ENCODE measurements at regions not wholly inside any gene's neighbourhood (a gene's known extent, or its start where the extent isn't known, plus 50 kb on each side); places are given as distances from the start of the nearest gene placed in this dataset.

DNA sequence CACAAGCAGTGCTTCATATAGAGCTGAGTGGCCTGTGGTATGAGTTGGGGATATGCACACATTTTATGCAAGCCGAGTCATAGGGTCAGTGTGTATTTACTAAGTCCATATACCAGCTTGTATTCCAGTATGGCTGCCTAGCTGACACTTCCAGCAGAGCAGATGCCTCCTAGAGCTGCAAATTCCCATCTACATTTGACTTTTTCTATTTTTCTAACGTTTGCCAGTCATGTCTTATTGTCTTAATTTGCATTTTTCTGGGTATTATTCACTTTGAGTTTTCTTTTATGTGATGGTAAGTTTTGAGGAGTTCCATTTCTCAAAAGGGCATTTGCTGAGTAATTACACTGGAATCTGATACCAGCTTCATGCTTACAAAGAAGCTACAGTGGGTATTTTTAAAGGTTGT is 334.5 kb upstream of the CDH2 start:
- TF ChIP-seq RFX5 (IDR thresholded peaks at IDR 0.05; ENCODE audit: low read depth, low read length) (no peak), POLR2AphosphoS5 (IDR thresholded peaks at IDR 0.05; ENCODE audit: low read length) (no peak)
- TF ChIP-seq, protein P1, sequence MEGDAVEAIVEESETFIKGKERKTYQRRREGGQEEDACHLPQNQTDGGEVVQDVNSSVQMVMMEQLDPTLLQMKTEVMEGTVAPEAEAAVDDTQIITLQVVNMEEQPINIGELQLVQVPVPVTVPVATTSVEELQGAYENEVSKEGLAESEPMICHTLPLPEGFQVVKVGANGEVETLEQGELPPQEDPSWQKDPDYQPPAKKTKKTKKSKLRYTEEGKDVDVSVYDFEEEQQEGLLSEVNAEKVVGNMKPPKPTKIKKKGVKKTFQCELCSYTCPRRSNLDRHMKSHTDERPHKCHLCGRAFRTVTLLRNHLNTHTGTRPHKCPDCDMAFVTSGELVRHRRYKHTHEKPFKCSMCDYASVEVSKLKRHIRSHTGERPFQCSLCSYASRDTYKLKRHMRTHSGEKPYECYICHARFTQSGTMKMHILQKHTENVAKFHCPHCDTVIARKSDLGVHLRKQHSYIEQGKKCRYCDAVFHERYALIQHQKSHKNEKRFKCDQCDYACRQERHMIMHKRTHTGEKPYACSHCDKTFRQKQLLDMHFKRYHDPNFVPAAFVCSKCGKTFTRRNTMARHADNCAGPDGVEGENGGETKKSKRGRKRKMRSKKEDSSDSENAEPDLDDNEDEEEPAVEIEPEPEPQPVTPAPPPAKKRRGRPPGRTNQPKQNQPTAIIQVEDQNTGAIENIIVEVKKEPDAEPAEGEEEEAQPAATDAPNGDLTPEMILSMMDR (IDR thresholded peaks at IDR 0.05 in 2 of 3, conservative IDR thresholded peaks at IDR 0.05 in 1 of 3; ENCODE audit: control insufficient read depth in 2 of 3, extremely low read depth in 1 of 3, insufficient read depth in 1 of 3, low read depth in 3 of 3, low read length in 3 of 3), result no peak
